ENCODE measurements at regions not wholly inside any gene's neighbourhood (a gene's known extent, or its start where the extent isn't known, plus 50 kb on each side); places are given as distances from the start of the nearest gene placed in this dataset.

DNA sequence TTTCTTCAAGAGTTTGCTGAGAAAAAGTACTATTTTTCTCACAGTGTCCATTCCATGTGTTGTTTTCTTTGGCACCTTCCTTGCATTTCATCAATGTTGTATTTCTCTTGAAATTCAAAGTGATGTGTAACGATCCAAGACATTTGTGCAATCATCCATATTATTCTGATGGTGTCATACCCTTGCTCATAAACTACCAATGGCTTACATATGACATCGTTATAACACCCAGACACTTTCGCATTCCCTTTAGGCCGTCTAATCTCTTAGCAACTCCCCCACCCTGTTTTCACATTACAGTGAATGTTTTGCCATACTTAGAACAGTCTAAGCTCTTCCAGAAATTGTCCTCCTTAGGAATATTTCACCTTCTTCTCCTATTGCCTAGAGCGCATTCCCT lies 1779.0 kb downstream of the PCDH7 start:
- TF ChIP-seq, protein P1, sequence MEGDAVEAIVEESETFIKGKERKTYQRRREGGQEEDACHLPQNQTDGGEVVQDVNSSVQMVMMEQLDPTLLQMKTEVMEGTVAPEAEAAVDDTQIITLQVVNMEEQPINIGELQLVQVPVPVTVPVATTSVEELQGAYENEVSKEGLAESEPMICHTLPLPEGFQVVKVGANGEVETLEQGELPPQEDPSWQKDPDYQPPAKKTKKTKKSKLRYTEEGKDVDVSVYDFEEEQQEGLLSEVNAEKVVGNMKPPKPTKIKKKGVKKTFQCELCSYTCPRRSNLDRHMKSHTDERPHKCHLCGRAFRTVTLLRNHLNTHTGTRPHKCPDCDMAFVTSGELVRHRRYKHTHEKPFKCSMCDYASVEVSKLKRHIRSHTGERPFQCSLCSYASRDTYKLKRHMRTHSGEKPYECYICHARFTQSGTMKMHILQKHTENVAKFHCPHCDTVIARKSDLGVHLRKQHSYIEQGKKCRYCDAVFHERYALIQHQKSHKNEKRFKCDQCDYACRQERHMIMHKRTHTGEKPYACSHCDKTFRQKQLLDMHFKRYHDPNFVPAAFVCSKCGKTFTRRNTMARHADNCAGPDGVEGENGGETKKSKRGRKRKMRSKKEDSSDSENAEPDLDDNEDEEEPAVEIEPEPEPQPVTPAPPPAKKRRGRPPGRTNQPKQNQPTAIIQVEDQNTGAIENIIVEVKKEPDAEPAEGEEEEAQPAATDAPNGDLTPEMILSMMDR (IDR thresholded peaks at IDR 0.05) = no peak
- TF ChIP-seq EP300 (IDR thresholded peaks at IDR 0.05) = no peak

Data from stomach (tissue), 4 donors.